ENCODE measurements at regions not wholly inside any gene's neighbourhood (a gene's known extent, or its start where the extent isn't known, plus 50 kb on each side); places are given as distances from the start of the nearest gene placed in this dataset.

DNA sequence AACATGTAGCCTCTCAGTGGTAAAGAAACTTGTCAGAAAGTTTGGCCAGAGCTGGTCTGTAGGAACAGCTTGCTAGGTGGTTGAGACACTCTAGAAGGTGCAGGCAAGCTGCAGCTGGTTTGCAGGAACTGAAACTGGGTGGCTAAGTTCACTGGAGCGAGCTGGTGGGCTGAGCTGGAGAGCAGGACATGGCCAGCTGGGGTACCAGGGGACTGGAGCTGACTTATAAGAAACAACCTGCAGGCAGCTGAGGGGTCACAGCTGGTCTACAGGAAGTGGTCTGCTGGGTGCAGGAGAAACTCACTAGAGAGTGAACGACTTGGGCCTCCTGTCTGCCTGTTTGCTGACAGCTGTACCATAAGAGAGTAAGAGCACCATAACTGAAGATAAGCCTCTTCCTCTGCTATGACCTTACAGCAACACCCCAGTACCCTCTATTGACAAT is 157.1 kb upstream of the LNX1 start:
- TF ChIP-seq, protein P1, sequence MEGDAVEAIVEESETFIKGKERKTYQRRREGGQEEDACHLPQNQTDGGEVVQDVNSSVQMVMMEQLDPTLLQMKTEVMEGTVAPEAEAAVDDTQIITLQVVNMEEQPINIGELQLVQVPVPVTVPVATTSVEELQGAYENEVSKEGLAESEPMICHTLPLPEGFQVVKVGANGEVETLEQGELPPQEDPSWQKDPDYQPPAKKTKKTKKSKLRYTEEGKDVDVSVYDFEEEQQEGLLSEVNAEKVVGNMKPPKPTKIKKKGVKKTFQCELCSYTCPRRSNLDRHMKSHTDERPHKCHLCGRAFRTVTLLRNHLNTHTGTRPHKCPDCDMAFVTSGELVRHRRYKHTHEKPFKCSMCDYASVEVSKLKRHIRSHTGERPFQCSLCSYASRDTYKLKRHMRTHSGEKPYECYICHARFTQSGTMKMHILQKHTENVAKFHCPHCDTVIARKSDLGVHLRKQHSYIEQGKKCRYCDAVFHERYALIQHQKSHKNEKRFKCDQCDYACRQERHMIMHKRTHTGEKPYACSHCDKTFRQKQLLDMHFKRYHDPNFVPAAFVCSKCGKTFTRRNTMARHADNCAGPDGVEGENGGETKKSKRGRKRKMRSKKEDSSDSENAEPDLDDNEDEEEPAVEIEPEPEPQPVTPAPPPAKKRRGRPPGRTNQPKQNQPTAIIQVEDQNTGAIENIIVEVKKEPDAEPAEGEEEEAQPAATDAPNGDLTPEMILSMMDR (IDR thresholded peaks at IDR 0.05; ENCODE audit: insufficient read depth, low read length), result no peak
- TF ChIP-seq POLR2AphosphoS5 (IDR thresholded peaks at IDR 0.05; ENCODE audit: low read depth) (no peak), GABPA (IDR thresholded peaks at IDR 0.05; ENCODE audit: low read depth) (no peak)
